HG02798 (cell line): ENCODE measurements at regions not wholly inside any gene's neighbourhood (a gene's known extent, or its start where the extent isn't known, plus 50 kb on each side); places are given as distances from the start of the nearest gene placed in this dataset.
"Not testable (repeated sequence)": the region's sequence is repeated elsewhere in the genome, so short reads cannot be mapped to it uniquely, and the experiment has no call there.

Experiments used
- ATAC-seq: cut with Tn5 transposase; IDR thresholded peaks from one replicate; pipeline ENCODE4 v1.9.1; 2021; ENCODE audit warnings: mild to moderate bottlenecking; ENCODE audit not compliant: unreplicated experiment, poor library complexity

DNA sequence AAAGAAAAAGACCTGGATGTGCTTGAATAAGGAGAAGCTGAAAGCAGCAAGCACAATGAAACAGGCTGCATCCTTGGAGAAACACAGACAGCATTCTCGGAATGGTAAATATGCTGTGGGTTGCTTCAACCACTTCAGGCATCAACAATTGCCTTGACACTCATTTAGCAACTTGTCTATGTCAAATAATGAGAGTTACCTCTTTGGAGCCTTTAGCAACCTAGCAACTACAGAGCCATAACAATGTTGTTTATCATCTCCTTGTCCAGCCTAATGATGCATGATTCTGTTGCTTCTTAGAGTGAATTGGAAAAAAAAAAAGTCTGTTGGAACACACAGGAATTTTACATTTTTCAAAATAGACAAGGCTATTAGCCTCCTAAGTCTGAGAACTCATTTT lies 410.6 kb downstream of the PIK3C3 start:
- ATAC-seq, result no peak

DNA sequence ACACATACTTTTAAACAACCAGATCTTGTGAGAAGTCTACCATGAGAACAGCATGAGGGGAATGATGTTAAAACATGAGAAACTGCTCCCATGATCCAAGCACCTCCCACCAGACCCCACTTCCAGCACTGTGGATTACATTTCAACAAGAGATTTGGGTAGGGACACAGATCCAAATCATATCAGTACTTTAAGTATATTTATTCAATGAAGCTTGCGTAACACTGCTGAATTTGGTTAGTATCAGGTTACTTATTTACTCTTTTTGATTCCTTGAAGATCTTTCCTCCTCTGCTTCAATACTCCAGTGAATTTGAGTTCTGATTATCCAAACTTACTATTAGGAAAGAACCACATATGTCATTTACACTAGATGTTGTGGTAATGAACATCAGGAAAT lies 418.6 kb downstream of the PIK3C3 start:
- ATAC-seq, result no peak

DNA sequence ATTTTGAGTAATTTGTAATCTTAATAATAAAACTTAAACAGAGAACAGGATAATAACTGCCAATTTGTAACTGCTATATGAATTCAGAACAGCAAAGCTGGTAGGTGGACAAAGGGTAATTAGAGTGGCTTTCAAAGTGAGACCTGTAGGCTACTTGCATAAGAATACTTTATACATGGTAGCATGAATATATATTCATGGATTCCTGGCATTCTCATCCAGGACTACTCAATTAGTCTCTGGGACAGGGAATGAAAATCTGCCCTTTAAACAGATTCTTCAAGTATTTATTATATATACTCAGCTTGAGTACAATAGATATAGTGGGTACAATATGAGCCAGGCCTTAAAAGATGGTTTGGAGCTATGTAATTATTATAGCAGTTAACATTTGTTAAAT lies 419.9 kb downstream of the PIK3C3 start:
- no peak for ATAC-seq

DNA sequence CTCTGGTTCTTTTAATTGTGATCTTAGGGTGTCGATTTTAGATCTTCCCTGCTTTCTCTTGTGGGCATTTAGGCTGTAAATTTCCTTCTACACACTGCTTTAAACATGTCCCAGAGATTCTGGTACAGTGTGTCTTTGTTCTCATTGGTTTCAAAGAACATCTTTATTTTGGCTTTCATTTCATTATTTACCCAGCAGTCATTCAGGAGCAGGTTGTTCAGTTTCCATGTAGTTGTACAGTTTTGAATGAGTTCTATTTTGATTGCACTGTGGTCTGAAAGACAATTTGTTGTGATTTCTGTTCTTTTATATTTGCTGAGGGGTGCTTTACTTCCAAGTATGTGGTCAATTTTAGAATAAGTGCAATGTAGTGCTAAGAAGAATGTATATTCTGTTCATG lies 423.8 kb downstream of the PIK3C3 start:
- not testable (repeated sequence) for ATAC-seq

DNA sequence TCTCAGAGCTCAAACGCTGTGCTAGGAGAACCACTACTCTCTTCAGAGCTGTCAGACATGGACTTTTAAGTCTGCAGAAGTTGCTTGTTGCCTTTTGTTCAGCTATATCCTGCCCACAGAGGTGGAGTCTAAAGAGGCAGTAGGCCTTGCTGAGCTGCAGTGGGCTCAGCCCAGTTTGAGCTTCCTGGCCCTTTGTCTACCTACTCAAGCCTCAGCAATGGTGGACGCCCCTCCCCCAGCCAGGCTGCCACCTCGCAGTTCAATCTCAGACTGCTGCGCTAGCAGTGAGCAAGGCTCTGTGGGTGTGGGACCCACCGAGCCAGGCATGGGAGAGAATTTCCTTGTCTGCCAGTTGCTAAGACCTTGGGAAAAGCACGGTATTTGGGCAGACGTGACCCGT lies 426.2 kb downstream of the PIK3C3 start:
- ATAC-seq, result not testable (repeated sequence)

DNA sequence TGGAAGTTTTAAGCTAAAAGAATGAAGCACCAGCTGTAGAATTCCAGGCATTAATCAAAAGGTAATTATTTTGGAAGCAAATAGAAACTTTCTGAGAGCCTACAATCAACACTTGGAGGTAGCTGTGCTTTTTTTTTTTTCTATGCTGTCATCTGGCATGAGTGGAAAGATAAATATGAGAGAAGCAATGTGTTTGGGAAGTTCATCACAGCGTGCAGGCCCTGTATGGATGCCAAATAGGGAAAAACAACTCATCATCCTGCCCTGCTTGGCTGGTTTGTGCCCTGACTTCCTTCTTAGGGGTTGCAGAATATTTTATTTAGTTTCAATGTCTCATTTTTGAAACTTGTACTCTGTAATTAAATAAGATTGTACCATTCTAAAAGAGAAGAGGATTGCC lies 437.4 kb downstream of the PIK3C3 start:
- no peak for ATAC-seq

DNA sequence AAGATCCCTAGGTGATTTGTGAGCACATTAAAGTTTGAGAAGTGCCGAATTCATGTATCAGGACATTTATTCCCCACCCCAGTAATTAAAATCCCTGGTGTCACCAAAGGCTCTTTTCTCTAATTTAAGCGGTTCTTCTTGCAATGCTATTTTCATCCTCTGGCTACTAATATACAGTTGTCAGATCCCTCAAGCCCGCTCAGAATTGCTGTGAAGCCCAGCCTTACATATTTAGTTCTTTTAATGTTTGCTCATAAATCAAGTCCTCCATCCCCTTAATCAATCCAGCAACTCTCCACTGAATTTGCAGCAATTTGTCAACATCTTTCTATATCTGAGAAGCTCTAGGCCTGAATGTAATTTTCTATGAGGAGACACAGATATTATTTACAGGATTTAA lies 437.9 kb downstream of the PIK3C3 start:
- ATAC-seq, result no peak

DNA sequence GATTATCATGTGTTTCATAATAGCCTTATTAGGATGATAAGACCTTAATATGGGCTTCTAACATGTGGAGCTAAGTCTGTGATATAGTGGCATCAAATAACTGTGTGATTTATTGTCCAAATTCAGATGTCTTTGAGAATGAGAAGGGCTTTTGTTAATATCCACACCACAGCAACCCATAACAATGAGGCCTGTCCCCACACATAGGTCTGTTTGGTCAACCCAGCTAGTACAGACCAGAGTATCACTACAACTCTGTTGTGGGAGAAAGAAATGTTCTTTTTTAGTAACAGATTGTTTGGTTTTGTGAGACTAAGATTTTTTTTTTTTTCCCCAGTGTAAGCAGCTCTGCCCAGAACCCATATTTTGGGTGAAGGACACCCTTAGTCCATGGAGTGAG lies 439.2 kb downstream of the PIK3C3 start:
- no peak for ATAC-seq

DNA sequence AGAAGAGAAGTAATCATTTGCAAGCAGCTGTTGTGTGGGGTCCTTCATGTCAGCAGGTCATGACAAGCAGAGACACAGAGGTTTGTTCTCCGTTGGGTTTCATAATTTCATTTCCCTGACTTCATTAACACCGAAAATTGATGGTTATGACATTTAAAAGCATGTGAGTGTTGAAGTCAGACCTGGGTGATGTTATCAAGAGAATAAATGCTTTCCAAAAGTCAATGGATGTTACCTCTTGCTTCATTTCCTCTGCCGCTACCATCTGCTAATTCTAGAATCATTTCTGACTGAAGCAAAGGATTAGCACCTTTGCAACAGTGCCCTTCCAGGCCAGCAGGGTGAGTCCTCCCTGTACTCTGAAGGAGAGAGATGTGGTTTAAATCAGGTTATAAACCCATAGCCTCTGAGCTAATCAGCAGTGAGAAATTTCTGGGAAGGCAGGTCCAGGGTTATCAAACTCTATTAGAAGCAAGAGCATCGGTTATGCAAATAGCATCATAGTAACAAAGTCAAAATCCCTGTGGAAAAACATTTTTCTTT lies 446.2 kb downstream of the PIK3C3 start:
- ATAC-seq, result no peak

DNA sequence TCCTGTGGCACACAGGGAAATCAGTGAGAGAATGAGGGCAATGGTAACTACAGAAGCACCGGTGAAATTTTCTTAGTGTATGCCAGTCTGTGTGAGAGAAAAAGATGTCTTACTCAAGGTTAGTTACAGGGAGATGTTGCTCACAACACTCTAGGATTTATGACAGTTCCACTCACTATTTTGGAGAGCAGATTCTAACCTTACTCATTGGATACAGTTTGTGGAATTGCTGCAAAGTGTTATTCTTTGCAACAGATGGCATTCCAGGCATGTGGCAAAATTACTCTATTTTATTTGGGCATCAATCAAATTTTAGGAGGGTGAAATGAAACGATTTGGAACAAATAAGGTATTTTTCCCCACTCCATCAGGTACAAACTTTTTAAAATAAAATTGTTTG lies 449.1 kb downstream of the PIK3C3 start:
- ATAC-seq, result no peak

DNA sequence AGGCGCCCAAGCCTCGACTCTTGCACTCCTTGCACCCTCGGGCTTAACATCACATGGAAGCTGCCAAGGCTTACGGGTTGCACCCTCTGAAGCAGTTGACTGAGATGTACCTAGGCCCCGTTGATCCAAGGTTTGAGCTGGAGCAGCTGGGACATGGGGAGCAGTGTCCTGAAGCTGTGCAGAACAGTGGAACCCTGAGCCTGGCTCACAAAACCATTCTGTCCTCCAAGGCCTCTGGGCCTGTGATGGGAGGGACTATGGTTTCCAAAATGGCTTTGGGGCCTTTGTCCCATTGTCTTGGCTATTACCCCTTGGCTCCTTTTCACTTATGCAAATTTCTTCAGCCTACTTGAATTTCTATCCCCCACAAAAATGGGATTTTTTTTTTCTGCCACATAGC lies 454.0 kb downstream of the PIK3C3 start:
- no peak for ATAC-seq

DNA sequence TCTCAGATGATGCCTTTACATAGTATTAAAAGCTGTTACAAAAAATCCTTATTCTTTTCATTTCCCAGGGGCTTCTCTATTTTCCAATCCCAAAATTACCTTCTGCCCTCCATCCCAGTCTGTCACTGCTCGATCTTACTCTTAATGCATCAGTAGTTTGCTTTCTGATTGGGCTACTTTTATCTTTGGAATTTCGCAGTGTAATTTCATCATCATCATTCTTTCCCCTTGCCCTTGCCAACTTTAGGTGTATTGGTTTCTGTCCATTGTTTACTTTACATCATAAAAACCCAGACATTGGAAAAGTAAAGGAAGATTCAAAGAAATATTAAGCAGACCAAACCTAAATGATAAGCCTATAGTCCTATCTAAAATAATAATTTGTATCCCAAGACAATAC lies 457.2 kb downstream of the PIK3C3 start:
- ATAC-seq, result no peak

DNA sequence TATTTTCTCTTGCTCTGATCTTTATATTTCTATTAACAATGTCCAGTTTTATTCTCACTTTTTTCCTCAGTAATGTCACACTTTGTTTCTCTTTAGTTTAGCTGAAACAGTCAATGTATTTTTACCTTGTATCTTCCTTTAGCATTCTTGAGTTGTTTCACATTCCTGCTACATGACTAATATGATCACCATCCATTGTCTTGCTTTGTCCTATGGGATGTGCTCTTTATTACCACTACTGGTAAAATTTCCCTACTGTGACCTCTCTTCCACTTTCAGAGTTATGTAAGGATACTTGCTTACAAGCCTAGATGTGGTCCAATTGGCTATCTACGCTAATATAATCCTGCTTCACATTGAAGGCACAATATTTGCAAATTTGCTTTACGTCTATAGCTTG lies 457.9 kb downstream of the PIK3C3 start:
- ATAC-seq, result no peak

DNA sequence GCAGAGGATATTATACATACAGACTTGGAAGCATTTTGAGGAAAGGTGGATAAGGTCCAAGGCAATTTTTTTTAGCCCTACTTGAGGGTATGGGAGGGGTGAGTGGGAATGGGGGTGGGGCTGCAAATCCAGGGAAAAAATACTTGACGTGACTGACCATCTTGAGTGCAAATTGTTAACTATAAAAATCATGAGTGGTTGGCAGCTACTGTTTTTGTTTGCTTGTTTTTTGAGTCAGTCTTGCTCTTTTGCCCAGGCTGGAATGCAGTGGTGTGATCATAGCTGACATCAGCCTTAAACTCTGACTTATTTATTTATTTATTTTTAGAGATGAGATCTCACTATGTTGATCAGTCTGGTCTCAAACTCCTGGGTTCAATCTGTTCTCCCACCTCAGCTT lies 458.8 kb downstream of the PIK3C3 start:
- ATAC-seq, result no peak

DNA sequence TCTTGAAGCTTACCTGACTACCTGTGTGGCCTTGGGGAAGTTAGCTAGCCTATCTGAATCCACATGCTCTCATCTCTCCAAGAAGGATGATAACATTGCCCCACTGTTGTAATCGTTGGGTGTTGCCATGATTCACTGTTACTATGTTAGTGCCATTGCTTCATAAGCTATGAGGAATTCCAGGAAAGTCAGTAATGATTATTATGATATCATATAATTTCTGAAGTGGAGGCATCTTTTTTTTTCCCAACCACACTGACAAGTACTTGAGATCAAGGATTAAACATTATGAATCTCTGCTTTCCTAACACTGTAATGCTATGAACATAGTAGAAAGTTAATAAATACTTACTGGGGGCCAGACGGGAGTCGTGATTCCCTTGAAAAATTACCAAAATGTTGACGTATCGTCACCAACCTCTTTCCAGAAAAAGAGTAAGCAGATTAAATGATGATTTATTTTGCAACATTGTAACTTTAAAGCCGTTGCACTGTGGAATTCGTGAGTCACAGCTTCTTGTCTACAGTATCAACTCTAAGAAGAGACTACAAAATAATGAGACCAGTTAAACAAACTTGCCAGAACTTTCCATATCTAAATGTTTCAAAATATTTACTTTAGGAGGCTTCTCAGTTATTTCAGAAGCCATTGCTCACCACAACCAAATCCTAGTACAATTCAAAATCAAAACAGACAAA lies 459.9 kb downstream of the PIK3C3 start:
- ATAC-seq, result no peak

DNA sequence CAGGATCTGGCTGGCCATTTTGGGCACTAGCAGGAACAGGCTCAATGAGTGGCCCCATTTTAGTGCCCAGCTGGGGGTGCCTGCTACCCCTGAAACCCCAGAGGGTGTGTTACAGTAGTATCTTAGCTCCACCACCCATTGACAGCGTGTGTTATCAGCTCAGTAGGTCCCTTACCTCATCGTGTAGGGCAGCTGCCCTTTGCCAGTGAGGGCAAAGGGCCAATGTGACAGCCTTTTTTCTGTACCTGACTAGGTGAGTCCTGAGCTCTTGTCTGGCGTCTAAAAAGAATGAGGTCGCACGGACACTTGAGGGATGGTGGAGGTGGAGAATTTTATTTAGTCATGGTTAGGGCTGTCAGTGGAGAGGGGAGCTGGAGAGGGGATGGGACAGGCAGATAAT lies 462.2 kb downstream of the PIK3C3 start:
- no peak for ATAC-seq

DNA sequence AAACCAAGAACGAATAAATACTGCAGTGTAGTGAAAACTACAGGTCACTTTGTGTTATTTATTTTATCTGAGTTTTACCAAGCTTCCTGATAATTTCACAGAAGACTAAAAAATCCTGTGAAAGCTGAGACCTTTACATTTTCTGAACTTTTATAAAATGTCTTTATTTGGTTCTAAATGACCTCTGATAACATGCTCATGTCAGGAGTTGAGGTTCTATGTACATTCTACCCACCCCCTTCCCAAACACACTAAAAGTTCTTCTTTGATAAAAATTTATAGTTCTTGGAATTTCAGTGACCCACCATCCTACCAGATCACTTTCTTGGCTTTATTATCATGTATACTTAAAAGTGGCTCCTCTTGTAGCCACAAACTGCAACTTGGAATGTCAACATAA lies 463.1 kb downstream of the PIK3C3 start:
- no peak for ATAC-seq

DNA sequence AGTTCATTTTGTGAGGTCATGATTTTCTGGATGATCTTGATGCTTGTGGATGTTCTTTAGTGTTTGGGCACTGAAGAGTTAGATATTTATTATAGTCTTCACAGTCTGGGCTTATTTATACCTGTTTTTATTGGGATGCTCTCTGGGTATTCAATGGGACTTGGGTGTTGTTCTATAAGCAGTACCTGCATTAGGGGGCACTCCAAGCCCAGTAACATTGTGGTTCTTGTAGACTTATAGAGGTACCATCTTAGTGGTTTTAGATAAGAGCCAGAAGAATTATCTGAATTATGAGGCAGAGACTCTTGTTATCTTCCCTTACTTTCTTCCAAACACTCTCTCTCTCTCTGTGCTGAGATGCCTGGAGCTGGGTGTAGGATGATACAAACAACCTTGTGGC lies 470.0 kb downstream of the PIK3C3 start:
- no peak for ATAC-seq

DNA sequence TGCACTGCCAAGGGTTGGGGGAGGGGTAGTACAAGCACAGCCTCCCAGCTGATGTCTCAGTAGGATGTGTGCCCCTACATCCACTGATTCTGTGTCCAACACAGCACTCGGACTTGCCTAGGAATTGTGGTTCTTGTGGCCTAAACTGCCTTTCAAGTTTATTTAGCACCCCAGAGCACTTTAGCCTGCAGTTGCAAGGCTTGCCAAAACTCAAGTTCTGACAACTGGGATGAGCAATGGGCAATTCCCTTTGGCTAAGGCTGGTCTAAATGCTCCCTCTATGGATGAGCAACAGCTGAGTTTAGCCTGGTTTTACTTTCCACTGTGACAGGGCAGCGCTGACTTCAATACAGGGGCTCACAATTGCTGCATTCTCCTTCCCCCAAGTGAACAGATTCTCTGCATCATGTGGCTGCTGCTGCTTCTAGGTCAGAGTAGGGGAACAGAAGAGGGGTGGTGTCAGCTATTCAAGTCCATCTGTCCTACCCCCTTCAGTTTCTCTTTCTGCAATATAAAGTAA lies 471.5 kb downstream of the PIK3C3 start:
- no peak for ATAC-seq

DNA sequence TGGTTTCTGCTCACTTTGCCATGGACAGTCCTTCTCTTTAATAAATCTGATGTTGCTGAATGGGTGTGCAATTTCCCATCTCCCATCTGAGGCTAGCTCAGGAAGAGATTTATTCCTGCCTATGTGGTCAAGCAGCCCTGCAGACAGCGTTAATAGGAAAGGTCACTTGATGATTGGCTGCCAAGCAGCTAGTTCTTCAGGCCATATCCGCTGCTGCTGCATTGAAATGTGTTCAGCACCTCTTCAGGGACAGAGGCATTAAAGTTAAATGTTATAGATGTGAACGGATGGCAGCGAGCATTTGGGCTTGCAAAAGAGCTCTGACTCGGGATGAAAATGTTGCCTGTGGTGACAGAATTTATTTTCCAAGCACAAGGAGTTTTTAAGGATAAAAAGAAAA lies 474.2 kb downstream of the PIK3C3 start:
- no peak for ATAC-seq

DNA sequence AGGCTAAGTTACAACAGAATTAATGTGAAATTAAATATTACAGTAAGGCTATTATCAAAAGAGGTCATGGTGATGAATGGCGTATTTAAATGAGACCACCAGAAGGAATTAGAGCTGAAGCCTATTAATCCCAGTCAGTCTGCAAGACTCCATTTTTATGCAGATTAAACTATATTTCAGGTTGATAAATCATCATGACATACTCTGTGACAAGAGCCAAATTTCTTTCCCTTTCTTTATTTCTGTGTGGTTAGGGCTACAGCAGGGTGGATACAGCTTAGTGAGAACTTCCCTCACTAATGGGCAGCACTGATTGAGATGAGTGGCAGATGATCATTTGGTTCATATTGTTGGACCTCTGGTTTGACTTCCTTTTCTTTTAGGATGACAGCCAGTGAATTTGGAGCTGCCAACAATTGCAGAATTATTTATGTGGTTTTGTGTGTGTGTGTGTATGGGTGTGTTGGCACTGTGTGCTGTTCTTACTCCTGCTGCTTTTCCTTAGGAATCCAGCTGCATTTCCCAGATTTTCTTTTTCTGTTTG lies 481.3 kb downstream of the PIK3C3 start:
- ATAC-seq, result no peak

DNA sequence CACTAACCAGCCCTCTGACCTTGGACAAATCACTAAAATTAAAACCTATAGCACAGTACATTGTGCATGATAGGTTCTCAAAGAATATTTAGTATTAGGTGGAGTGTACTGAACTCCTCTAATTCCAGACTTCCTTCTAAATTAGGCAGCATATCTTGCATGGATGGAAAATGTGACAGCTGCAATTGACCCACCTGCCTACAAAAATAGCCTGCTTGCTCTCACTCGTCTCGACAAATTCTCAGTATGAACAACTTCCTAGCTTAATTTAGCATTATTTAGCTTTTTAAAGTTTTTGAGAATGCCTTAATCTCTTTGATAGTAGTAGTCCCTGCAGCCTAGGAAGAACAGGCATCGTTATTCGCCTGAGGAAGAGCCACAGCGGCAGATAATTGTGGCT lies 482.0 kb downstream of the PIK3C3 start:
- no peak for ATAC-seq
